ENCODE measurements at regions not wholly inside any gene's neighbourhood (a gene's known extent, or its start where the extent isn't known, plus 50 kb on each side); places are given as distances from the start of the nearest gene placed in this dataset.

GRCh38 chr6:121647905-121648304 lies 212.5 kb downstream of the GJA1 start:
- TF ChIP-seq ZNF501 (tag by site-specific recombination; IDR thresholded peaks at IDR 0.05) (no peak), ZNF324 (tag by site-specific recombination; IDR thresholded peaks at IDR 0.05) (no peak), ZNF707 (tag by site-specific recombination; IDR thresholded peaks at IDR 0.05) (no peak), ZNF112 (tag by site-specific recombination; IDR thresholded peaks at IDR 0.05) (no peak), ZNF776 (tag by site-specific recombination; IDR thresholded peaks at IDR 0.05; ENCODE audit: borderline replicate concordance) (no peak), RBAK (tag by site-specific recombination; IDR thresholded peaks at IDR 0.05) (no peak), ZIC2 (tag by site-specific recombination; IDR thresholded peaks at IDR 0.05) (no peak), ZNF623 (tag by site-specific recombination; IDR thresholded peaks at IDR 0.05) (no peak), ZNF660 (tag by site-specific recombination; IDR thresholded peaks at IDR 0.05) (no peak), ZNF362 (tag by site-specific recombination; IDR thresholded peaks at IDR 0.05) (no peak), KLF10 (tag by site-specific recombination; IDR thresholded peaks at IDR 0.05) (no peak)
- TF ChIP-seq, protein P1, sequence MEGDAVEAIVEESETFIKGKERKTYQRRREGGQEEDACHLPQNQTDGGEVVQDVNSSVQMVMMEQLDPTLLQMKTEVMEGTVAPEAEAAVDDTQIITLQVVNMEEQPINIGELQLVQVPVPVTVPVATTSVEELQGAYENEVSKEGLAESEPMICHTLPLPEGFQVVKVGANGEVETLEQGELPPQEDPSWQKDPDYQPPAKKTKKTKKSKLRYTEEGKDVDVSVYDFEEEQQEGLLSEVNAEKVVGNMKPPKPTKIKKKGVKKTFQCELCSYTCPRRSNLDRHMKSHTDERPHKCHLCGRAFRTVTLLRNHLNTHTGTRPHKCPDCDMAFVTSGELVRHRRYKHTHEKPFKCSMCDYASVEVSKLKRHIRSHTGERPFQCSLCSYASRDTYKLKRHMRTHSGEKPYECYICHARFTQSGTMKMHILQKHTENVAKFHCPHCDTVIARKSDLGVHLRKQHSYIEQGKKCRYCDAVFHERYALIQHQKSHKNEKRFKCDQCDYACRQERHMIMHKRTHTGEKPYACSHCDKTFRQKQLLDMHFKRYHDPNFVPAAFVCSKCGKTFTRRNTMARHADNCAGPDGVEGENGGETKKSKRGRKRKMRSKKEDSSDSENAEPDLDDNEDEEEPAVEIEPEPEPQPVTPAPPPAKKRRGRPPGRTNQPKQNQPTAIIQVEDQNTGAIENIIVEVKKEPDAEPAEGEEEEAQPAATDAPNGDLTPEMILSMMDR (tag by site-specific recombination; IDR thresholded peaks at IDR 0.05), result no peak
- TF ChIP-seq, protein P2, sequence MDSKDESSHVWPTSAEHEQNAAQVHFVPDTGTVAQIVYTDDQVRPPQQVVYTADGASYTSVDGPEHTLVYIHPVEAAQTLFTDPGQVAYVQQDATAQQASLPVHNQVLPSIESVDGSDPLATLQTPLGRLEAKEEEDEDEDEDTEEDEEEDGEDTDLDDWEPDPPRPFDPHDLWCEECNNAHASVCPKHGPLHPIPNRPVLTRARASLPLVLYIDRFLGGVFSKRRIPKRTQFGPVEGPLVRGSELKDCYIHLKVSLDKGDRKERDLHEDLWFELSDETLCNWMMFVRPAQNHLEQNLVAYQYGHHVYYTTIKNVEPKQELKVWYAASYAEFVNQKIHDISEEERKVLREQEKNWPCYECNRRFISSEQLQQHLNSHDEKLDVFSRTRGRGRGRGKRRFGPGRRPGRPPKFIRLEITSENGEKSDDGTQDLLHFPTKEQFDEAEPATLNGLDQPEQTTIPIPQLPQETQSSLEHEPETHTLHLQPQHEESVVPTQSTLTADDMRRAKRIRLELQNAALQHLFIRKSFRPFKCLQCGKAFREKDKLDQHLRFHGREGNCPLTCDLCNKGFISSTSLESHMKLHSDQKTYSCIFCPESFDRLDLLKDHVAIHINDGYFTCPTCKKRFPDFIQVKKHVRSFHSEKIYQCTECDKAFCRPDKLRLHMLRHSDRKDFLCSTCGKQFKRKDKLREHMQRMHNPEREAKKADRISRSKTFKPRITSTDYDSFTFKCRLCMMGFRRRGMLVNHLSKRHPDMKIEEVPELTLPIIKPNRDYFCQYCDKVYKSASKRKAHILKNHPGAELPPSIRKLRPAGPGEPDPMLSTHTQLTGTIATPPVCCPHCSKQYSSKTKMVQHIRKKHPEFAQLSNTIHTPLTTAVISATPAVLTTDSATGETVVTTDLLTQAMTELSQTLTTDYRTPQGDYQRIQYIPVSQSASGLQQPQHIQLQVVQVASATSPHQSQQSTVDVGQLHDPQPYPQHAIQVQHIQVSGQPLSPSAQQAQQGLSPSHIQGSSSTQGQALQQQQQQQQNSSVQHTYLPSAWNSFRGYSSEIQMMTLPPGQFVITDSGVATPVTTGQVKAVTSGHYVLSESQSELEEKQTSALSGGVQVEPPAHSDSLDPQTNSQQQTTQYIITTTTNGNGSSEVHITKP (tag by site-specific recombination; IDR thresholded peaks at IDR 0.05), result no peak
- TF ChIP-seq, protein P3, sequence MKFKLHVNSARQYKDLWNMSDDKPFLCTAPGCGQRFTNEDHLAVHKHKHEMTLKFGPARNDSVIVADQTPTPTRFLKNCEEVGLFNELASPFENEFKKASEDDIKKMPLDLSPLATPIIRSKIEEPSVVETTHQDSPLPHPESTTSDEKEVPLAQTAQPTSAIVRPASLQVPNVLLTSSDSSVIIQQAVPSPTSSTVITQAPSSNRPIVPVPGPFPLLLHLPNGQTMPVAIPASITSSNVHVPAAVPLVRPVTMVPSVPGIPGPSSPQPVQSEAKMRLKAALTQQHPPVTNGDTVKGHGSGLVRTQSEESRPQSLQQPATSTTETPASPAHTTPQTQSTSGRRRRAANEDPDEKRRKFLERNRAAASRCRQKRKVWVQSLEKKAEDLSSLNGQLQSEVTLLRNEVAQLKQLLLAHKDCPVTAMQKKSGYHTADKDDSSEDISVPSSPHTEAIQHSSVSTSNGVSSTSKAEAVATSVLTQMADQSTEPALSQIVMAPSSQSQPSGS (tag by site-specific recombination; IDR thresholded peaks at IDR 0.05; ENCODE audit: low read depth), result no peak
